Fibroblast of the aortic adventitia (primary cell): ENCODE measurements at regions not wholly inside any gene's neighbourhood (a gene's known extent, or its start where the extent isn't known, plus 50 kb on each side); places are given as distances from the start of the nearest gene placed in this dataset.

ENCODE experiments used
- DNase-seq: peaks from one replicate; pipeline ENCODE4 v3.0.0-alpha.2; 2010; ENCODE audit warnings: low read depth
- H3K4me3 ChIP-seq: 2 replicates; pipeline ENCODE4 v1.5.1; 2011; ENCODE audit warnings: low read depth, mild to moderate bottlenecking, control low read depth, low read length, moderate library complexity
- CTCF ChIP-seq: IDR thresholded peaks from 2 replicates; pipeline ENCODE4 v1.5.1; 2011; ENCODE audit warnings: mild to moderate bottlenecking, low read length, control low read depth, inconsistent platforms; ENCODE audit not compliant: insufficient read depth

GRCh38 chr7:85928500-85928899 is 715.2 kb upstream of the GRM3 start:
- DNase-seq, result no peak
- no peak for TF ChIP-seq CTCF
- no peak overlapping the region for H3K4me3 ChIP-seq

- TF ChIP-seq CTCF, result no peak
These were observed 716.5 kb upstream of the GRM3 start for GRCh38 chr7:85927226-85927625.

DNA sequence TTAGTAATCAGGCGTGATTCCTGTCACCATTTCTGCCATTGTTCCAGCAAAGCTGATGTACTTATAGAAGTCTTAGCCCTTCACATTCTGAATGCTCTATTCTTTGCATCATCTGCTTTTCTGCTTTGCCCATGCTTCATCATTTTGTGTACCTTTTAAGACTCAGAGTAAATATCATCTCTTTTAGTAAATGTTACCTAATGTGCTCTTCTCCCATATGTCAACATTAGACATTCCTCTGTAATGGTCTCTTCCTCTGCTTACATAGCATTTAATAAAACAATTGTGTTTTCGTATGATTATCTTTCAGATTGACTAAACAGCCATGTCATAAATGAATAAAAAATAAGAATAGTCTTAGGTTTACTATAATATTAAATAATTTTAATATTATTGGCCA is 719.6 kb upstream of the GRM3 start:
- DNase-seq, result no peak
- H3K4me3 ChIP-seq, result no peak overlapping the region
- TF ChIP-seq CTCF, result no peak

More at GRCh38 chr7:85927226-85927625, 716.5 kb upstream of the GRM3 start:
- no peak overlapping the region for H3K4me3 ChIP-seq
- DNase-seq, result no peak

DNA sequence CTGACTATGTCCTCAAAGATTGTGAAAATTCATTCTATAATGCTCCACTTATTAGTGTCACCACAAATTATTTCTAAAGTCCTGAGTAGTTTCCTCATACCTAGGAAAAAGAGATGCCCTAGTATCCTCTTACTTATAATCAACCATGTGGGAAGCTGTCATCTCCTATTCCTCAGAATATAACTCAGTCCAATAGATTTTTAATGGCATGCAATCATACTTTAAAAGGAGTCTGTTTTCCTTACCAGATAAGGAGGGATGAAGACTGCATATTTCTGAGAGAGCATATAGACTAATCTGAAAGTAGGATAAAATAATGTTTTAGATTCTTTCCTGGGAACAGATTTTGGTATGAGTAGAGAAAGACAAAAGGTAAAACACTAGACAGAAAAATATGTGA is 727.7 kb upstream of the GRM3 start:
- no peak for TF ChIP-seq CTCF
- H3K4me3 ChIP-seq, result no peak overlapping the region
- DNase-seq, result no peak

GRCh38 chr7:85914437-85914836 is 727.6 kb upstream of the SEMA3D start:
- H3K4me3 ChIP-seq, result no peak overlapping the region
- DNase-seq, result no peak
- no peak for TF ChIP-seq CTCF

DNA sequence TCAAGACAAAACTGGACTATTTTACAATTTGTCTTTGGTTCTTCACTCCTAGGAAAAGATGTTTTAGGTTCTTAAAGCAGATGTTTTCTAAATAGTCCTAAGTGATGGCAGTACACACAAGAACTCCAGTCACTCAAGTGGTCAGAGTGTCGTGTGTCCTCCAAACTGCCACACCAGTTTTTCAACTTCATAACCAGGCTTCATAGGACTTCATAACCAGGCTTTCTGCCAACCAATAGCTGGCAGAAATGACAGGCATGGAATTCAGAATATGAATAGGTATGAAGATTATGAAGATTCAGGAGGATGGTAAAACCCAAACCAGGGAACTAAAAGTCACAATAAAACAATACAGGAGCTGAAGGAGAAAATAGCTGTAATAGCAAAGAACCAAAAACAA is 721.2 kb upstream of the SEMA3D start:
- no peak for TF ChIP-seq CTCF
- no peak overlapping the region for H3K4me3 ChIP-seq
- DNase-seq, result no peak

GRCh38 chr7:85897967-85898366 is 711.1 kb upstream of the SEMA3D start:
- H3K4me3 ChIP-seq, result no peak overlapping the region
- no peak for TF ChIP-seq CTCF
- no peak for DNase-seq
